ENCODE measurements at regions not wholly inside any gene's neighbourhood (a gene's known extent, or its start where the extent isn't known, plus 50 kb on each side); places are given as distances from the start of the nearest gene placed in this dataset.

- TF ChIP-seq CTCF (IDR thresholded peaks at IDR 0.05; ENCODE audit: low read depth, low read length) (no peak), EZH2phosphoT487 (IDR thresholded peaks at IDR 0.05; ENCODE audit: low read depth) (no peak)
These were observed 384.6 kb downstream of the STK39 start for GRCh38 chr2:167862782-167863181.

All from OCI-LY3 (cell line).